K562 (cell line): ENCODE measurements at regions not wholly inside any gene's neighbourhood (a gene's known extent, or its start where the extent isn't known, plus 50 kb on each side); places are given as distances from the start of the nearest gene placed in this dataset.

Source experiments
- ATAC-seq: fragments of 200-7000 bp; cut with Tn5 transposase; 3 replicates; pipeline ENCODE4 v1.9.1; 2020; ENCODE audit warnings: moderate library complexity
- BruUV-seq: library from RNA; stranded (reverse); fragments of 400-500 nt; replicated peaks from 2 replicates; lab custom pipeline; 2021; lab: Mats Ljungman, UMichigan
- CTCF ChIA-PET: fragments of 300-600 bp; formaldehyde crosslinking; extraction: SDS; loops from one replicate; lab custom pipeline; 2021; ENCODE audit warnings: low intra/inter-chr PET ratio; lab: Yijun Ruan, JAX
- POLR2A ChIA-PET: fragments of 300-600, 350-650 bp; sonication (Branson Sonifier 250); formaldehyde crosslinking; extraction: SDS; loops from one replicate; lab custom pipeline; 2021; ENCODE audit warnings: antibody characterized with exemption, inconsistent platforms; lab: Yijun Ruan, JAX
- DNase-seq, 4 experiments: peaks; one replicate each; pipeline versions ENCODE4 v3.0.0 to v3.0.0-alpha.2; 2011 to 2018; ENCODE audit warnings: low spot score in 3 of 4, mixed read lengths in 3 of 4; ENCODE audit errors: extremely low read depth in 1 of 4
- FAIRE-seq: peaks from 2 replicates; lab custom pipeline; 2011; peaks lifted over from hg19 to GRCh38; lab: Jason Lieb, UNC
- H2AFZ ChIP-seq: 2 replicates; pipeline ENCODE4 v1.6.0; 2011; ENCODE audit warnings: low read depth, low read length, control low read depth, inconsistent platforms
- H3K27ac ChIP-seq: fragments of 200-600 bp; 3 replicates; pipeline ENCODE4 v1.8.0; 2011; ENCODE audit warnings: low read depth, mild to moderate bottlenecking, control low read depth, inconsistent platforms, low read length, moderate library complexity, mixed read lengths; ENCODE audit errors: extremely low read depth
- H3K27me3 ChIP-seq, 2 experiments: fragments of 300-600 bp in 1 of 2; 2 replicates in 1 of 2; 3 replicates in 1 of 2; pipeline versions ENCODE4 v1.6.0 to v1.8.0; 2011; ENCODE audit warnings: inconsistent platforms in 2 of 2, low read length in 2 of 2, mild to moderate bottlenecking in 1 of 2, mixed read lengths in 1 of 2, moderate library complexity in 1 of 2; ENCODE audit not compliant: control insufficient read depth in 2 of 2, insufficient read depth in 2 of 2
- H3K36me3 ChIP-seq: fragments of 300-600 bp; 3 replicates; pipeline ENCODE4 v1.8.0; 2011; ENCODE audit warnings: mild to moderate bottlenecking, low read length, inconsistent platforms; ENCODE audit not compliant: control insufficient read depth, insufficient read depth
- H3K4me1 ChIP-seq, 2 experiments: fragments of 200-600 bp in 1 of 2; replicated peaks in 1 of 2; 2 replicates in 1 of 2; 3 replicates in 1 of 2; pipeline versions ENCODE4 v1.5.1 to v1.8.0; 2011; ENCODE audit warnings: inconsistent platforms in 2 of 2, low read length in 2 of 2, mild to moderate bottlenecking in 1 of 2, mixed read lengths in 1 of 2, moderate library complexity in 1 of 2; ENCODE audit not compliant: control insufficient read depth in 2 of 2, insufficient read depth in 2 of 2
- H3K4me2 ChIP-seq: 2 replicates; pipeline ENCODE4 v1.6.1; 2011; ENCODE audit warnings: low read length, control low read depth, inconsistent platforms, mixed read lengths; ENCODE audit not compliant: insufficient read depth
- H3K4me3 ChIP-seq: fragments of 200-600 bp; sonication (generic), shearing (Covaris generic); 2 replicates; pipeline ENCODE4 v1.5.1; 2016; ENCODE audit warnings: control low read depth, inconsistent platforms
- H3K79me2 ChIP-seq: fragments of 200-600 bp; 3 replicates; pipeline ENCODE4 v1.8.0; 2011; ENCODE audit warnings: low read length, inconsistent platforms; ENCODE audit not compliant: control insufficient read depth, insufficient read depth
- H3K9ac ChIP-seq, 2 experiments: 2 replicates each; pipeline versions ENCODE4 v1.6.0 to v1.6.1; 2011; ENCODE audit warnings: low read depth in 2 of 2, low read length in 2 of 2, control low read depth in 1 of 2, inconsistent platforms in 1 of 2, mild to moderate bottlenecking in 1 of 2, mixed read lengths in 1 of 2; ENCODE audit not compliant: insufficient read depth in 1 of 2
- H3K9me1 ChIP-seq: one replicate; pipeline ENCODE4 v1.6.0; 2011; ENCODE audit warnings: inconsistent platforms, mild to moderate bottlenecking, low read length, moderate library complexity; ENCODE audit not compliant: control insufficient read depth, insufficient read depth
- H3K9me3 ChIP-seq: replicated peaks from 2 replicates; pipeline ENCODE4 v1.5.1; 2011; ENCODE audit warnings: low read depth, low read length, inconsistent platforms; ENCODE audit not compliant: control insufficient read depth, insufficient read depth
- H4K20me1 ChIP-seq: replicated peaks from 2 replicates; pipeline ENCODE4 v1.6.1; 2011; ENCODE audit warnings: low read length, inconsistent platforms, mixed read lengths; ENCODE audit not compliant: control insufficient read depth, insufficient read depth
- BACH1 ChIP-seq: fragments of 200-800 bp; sonication (Bioruptor generic); IDR thresholded peaks from 2 replicates; pipeline ENCODE4 v1.6.1; 2016; ENCODE audit warnings: missing genetic modification characterization, missing compliant biosample characterization
- CBX5 ChIP-seq: IDR thresholded peaks from 2 replicates; pipeline ENCODE4 v1.6.1; 2014; ENCODE audit warnings: low read depth, borderline replicate concordance
- PURB ChIP-seq: sonication (generic); formaldehyde crosslinking; IDR thresholded peaks from 2 replicates; pipeline ENCODE4 v1.9.0; 2021; ENCODE audit warnings: low read depth, mild to moderate bottlenecking, missing genetic modification reagents
- TSC22D4 ChIP-seq: fragments of 450-650 bp; IDR thresholded peaks from 2 replicates; pipeline ENCODE4 v1.6.1; 2016; ENCODE audit warnings: missing genetic modification characterization, missing biosample characterization, control low read depth
- WGBS: fragments of 100-300 bp; shearing (Covaris generic); methylation state at CpG from one replicate; pipeline ENCODE4 v1.1.6; 2016; ENCODE audit warnings: low coverage, mixed read lengths; ENCODE audit not compliant: insufficient coverage; ENCODE audit errors: missing lambda C conversion rate; 5-methylcytosine and 5-hydroxymethylcytosine counted together
- in situ Hi-C: fragments of 300-500 bp; cut with MboI; formaldehyde crosslinking; loops from 4 replicates; pipeline ENCODE4 v1.15.0; 2018; ENCODE audit warnings: inconsistent platforms, mixed read lengths
- intact Hi-C: fragments of 100-400 bp; cut with micrococcal nuclease; formaldehyde crosslinking; loops from 2 replicates; pipeline ENCODE4 v1.14.2; 2022
- TF ChIP-seq, protein P1 (sequence below): sonication (generic); formaldehyde crosslinking; IDR thresholded peaks from 2 replicates; pipeline ENCODE4 v1.8.0; 2023; ENCODE audit warnings: mild to moderate bottlenecking, missing genetic modification reagents
- TF ChIP-seq, protein P2 (sequence below): sonication (generic); formaldehyde crosslinking; IDR thresholded peaks from 2 replicates; pipeline ENCODE4 v1.8.0; 2022; ENCODE audit warnings: mild to moderate bottlenecking, missing genetic modification reagents

DNA sequence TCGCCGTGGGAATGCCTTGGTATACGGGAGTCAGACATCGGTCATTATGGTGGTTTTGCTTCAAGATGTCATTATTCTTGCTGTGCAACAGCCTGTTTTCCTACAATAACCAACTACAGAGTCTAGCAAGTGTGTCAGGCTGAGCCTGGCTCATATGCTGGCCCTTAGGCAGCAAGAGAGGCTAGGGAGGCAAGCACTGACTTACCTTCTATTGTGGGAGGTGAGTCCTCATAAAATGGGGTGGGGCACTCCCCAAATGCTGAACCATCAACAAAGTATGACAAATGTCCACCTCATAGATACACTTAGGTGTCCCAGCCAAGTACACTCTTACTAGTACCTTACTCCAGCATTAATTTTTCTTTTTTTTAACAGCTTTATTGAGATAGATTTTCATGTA lies 77.0 kb upstream of the ATL2 start:
- no TSS peak for BruUV-seq
- Histone ChIP-seq H3K79me2 (no peaks in the 10 kb centered on the region), H3K9me3 (no peaks in the 10 kb centered on the region), H3K27ac (no peak overlapping the region), H2AFZ (no peak overlapping the region), H3K4me1 (no peaks in the 10 kb centered on the region), H3K27me3 (peaks cover 0 to 9% of the 10 kb centered on the region in 2 experiments; a peak in 1 of 5 replicates), H3K4me3 (no peak overlapping the region), H4K20me1 (no peaks in the 10 kb centered on the region), H3K9me1 (no peaks in the 10 kb centered on the region), H3K9ac (no peak overlapping the region), H3K4me2 (no peak overlapping the region), H3K36me3 (no peaks in the 10 kb centered on the region)
- ChIA-PET POLR2A (no interaction called here), CTCF (no interaction called here)
- no peak for ATAC-seq
- FAIRE-seq = no peak
- DNase-seq = no peak
- intact Hi-C loops = no loop called here
- 16% methylated on average over 4 of the region's 4 CpGs for WGBS
- TF ChIP-seq TSC22D4 (tag) (no peak), PURB (no peak), BACH1 (tag) (no peak), CBX5 (no peak)
- TF ChIP-seq, protein P1, sequence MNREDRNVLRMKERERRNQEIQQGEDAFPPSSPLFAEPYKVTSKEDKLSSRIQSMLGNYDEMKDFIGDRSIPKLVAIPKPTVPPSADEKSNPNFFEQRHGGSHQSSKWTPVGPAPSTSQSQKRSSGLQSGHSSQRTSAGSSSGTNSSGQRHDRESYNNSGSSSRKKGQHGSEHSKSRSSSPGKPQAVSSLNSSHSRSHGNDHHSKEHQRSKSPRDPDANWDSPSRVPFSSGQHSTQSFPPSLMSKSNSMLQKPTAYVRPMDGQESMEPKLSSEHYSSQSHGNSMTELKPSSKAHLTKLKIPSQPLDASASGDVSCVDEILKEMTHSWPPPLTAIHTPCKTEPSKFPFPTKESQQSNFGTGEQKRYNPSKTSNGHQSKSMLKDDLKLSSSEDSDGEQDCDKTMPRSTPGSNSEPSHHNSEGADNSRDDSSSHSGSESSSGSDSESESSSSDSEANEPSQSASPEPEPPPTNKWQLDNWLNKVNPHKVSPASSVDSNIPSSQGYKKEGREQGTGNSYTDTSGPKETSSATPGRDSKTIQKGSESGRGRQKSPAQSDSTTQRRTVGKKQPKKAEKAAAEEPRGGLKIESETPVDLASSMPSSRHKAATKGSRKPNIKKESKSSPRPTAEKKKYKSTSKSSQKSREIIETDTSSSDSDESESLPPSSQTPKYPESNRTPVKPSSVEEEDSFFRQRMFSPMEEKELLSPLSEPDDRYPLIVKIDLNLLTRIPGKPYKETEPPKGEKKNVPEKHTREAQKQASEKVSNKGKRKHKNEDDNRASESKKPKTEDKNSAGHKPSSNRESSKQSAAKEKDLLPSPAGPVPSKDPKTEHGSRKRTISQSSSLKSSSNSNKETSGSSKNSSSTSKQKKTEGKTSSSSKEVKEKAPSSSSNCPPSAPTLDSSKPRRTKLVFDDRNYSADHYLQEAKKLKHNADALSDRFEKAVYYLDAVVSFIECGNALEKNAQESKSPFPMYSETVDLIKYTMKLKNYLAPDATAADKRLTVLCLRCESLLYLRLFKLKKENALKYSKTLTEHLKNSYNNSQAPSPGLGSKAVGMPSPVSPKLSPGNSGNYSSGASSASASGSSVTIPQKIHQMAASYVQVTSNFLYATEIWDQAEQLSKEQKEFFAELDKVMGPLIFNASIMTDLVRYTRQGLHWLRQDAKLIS = no peak
- TF ChIP-seq, protein P2, sequence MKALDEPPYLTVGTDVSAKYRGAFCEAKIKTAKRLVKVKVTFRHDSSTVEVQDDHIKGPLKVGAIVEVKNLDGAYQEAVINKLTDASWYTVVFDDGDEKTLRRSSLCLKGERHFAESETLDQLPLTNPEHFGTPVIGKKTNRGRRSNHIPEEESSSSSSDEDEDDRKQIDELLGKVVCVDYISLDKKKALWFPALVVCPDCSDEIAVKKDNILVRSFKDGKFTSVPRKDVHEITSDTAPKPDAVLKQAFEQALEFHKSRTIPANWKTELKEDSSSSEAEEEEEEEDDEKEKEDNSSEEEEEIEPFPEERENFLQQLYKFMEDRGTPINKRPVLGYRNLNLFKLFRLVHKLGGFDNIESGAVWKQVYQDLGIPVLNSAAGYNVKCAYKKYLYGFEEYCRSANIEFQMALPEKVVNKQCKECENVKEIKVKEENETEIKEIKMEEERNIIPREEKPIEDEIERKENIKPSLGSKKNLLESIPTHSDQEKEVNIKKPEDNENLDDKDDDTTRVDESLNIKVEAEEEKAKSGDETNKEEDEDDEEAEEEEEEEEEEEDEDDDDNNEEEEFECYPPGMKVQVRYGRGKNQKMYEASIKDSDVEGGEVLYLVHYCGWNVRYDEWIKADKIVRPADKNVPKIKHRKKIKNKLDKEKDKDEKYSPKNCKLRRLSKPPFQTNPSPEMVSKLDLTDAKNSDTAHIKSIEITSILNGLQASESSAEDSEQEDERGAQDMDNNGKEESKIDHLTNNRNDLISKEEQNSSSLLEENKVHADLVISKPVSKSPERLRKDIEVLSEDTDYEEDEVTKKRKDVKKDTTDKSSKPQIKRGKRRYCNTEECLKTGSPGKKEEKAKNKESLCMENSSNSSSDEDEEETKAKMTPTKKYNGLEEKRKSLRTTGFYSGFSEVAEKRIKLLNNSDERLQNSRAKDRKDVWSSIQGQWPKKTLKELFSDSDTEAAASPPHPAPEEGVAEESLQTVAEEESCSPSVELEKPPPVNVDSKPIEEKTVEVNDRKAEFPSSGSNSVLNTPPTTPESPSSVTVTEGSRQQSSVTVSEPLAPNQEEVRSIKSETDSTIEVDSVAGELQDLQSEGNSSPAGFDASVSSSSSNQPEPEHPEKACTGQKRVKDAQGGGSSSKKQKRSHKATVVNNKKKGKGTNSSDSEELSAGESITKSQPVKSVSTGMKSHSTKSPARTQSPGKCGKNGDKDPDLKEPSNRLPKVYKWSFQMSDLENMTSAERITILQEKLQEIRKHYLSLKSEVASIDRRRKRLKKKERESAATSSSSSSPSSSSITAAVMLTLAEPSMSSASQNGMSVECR (CRISPR knock-in tag) = no peak
- in situ Hi-C loops = no loop called here
